DND-41 (cell line): ENCODE measurements at regions not wholly inside any gene's neighbourhood (a gene's known extent, or its start where the extent isn't known, plus 50 kb on each side); places are given as distances from the start of the nearest gene placed in this dataset.

Source experiments
- EZH2 ChIP-seq: IDR thresholded peaks from 3 replicates; pipeline ENCODE4 v1.6.1; 2012; ENCODE audit warnings: borderline replicate concordance, low read depth, mild to moderate bottlenecking, moderate library complexity, low read length, inconsistent platforms; ENCODE audit not compliant: severe bottlenecking
- TF ChIP-seq, protein P1 (sequence below): IDR thresholded peaks from 2 replicates; pipeline ENCODE4 v1.5.1; 2012; ENCODE audit warnings: borderline replicate concordance, low read length, moderate library complexity, mild to moderate bottlenecking; ENCODE audit not compliant: poor library complexity, severe bottlenecking; ENCODE audit errors: extremely low read depth

GRCh38 chr1:14371771-14372497 lies 226.6 kb upstream of the KAZN start:
- TF ChIP-seq, protein P1, sequence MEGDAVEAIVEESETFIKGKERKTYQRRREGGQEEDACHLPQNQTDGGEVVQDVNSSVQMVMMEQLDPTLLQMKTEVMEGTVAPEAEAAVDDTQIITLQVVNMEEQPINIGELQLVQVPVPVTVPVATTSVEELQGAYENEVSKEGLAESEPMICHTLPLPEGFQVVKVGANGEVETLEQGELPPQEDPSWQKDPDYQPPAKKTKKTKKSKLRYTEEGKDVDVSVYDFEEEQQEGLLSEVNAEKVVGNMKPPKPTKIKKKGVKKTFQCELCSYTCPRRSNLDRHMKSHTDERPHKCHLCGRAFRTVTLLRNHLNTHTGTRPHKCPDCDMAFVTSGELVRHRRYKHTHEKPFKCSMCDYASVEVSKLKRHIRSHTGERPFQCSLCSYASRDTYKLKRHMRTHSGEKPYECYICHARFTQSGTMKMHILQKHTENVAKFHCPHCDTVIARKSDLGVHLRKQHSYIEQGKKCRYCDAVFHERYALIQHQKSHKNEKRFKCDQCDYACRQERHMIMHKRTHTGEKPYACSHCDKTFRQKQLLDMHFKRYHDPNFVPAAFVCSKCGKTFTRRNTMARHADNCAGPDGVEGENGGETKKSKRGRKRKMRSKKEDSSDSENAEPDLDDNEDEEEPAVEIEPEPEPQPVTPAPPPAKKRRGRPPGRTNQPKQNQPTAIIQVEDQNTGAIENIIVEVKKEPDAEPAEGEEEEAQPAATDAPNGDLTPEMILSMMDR: no peak
- TF ChIP-seq EZH2: no peak
